ENCODE measurements at regions not wholly inside any gene's neighbourhood (a gene's known extent, or its start where the extent isn't known, plus 50 kb on each side); places are given as distances from the start of the nearest gene placed in this dataset.

- Histone ChIP-seq H2AFZ (ENCODE audit: low read depth) (no peak overlapping the region), H3K36me3 (ENCODE audit: insufficient read depth) (no peaks in the 10 kb centered on the region), H3K27ac (no peak overlapping the region), H3K4me3 (IDR thresholded peaks at IDR 0.05; ENCODE audit: insufficient read depth, low read depth, low read length) (no peak overlapping the region), H3K9ac (no peak overlapping the region), H3K4me1 (ENCODE audit: low read depth, poor library complexity, severe bottlenecking) (no peaks in the 10 kb centered on the region), H3K4me2 (no peak overlapping the region), H4K20me1 (ENCODE audit: insufficient read depth) (no peaks in the 10 kb centered on the region), H3K79me2 (ENCODE audit: insufficient read depth, low read depth) (no peaks in the 10 kb centered on the region), H3K27me3 (ENCODE audit: insufficient read depth, low read depth) (no peaks in the 10 kb centered on the region)
- TF ChIP-seq, protein P1, sequence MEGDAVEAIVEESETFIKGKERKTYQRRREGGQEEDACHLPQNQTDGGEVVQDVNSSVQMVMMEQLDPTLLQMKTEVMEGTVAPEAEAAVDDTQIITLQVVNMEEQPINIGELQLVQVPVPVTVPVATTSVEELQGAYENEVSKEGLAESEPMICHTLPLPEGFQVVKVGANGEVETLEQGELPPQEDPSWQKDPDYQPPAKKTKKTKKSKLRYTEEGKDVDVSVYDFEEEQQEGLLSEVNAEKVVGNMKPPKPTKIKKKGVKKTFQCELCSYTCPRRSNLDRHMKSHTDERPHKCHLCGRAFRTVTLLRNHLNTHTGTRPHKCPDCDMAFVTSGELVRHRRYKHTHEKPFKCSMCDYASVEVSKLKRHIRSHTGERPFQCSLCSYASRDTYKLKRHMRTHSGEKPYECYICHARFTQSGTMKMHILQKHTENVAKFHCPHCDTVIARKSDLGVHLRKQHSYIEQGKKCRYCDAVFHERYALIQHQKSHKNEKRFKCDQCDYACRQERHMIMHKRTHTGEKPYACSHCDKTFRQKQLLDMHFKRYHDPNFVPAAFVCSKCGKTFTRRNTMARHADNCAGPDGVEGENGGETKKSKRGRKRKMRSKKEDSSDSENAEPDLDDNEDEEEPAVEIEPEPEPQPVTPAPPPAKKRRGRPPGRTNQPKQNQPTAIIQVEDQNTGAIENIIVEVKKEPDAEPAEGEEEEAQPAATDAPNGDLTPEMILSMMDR (conservative IDR thresholded peaks at IDR 0.05; ENCODE audit: low read depth, low read length), result no peak
Observed at GRCh38 chr4:181431006-181431405, 812.2 kb upstream of the TENM3 start.

GRCh38 chr4:181431661-181432060 is 811.5 kb upstream of the TENM3 start:
- Histone ChIP-seq H3K4me3 (IDR thresholded peaks at IDR 0.05; ENCODE audit: insufficient read depth, low read depth, low read length) (no peak overlapping the region), H3K4me2 (no peak overlapping the region), H3K9ac (no peak overlapping the region), H3K36me3 (ENCODE audit: insufficient read depth) (no peaks in the 10 kb centered on the region), H4K20me1 (ENCODE audit: insufficient read depth) (no peaks in the 10 kb centered on the region), H3K4me1 (ENCODE audit: low read depth, poor library complexity, severe bottlenecking) (no peaks in the 10 kb centered on the region), H2AFZ (ENCODE audit: low read depth) (no peak overlapping the region), H3K27me3 (ENCODE audit: insufficient read depth, low read depth) (no peaks in the 10 kb centered on the region), H3K79me2 (ENCODE audit: insufficient read depth, low read depth) (no peaks in the 10 kb centered on the region), H3K27ac (no peak overlapping the region)
- TF ChIP-seq, protein P1 (conservative IDR thresholded peaks at IDR 0.05; ENCODE audit: low read depth, low read length), result no peak

DNA sequence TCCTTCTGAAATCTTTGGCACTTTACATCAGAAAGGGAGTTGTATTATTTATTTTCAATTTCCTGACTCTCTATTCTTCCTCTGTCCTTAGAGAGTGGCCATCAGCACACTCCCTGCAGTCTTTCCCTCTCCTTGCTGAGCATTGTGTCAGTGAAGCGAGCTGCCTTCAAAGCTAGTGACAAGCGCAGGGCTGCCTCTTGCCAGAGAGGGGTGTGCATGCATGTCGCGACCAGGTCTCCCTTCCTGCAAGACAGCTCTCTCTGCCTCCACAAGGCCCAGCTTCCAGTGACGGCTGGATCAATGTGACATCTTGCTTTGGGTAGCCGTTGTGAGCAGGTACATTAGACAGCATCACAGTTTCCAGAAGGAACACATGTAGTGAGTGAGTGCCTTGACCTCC is 810.9 kb upstream of the TENM3 start:
- no peak overlapping the region for H3K4me2 ChIP-seq
- H4K20me1 ChIP-seq (ENCODE audit: insufficient read depth), result no peaks in the 10 kb centered on the region
- no peaks in the 10 kb centered on the region for H3K27me3 ChIP-seq (ENCODE audit: insufficient read depth, low read depth)
- no peaks in the 10 kb centered on the region for H3K4me1 ChIP-seq (ENCODE audit: low read depth, poor library complexity, severe bottlenecking)
- H3K9ac ChIP-seq, result no peak overlapping the region
- TF ChIP-seq, protein P1 (conservative IDR thresholded peaks at IDR 0.05; ENCODE audit: low read depth, low read length), result no peak
- no peaks in the 10 kb centered on the region for H3K36me3 ChIP-seq (ENCODE audit: insufficient read depth)
- H3K79me2 ChIP-seq (ENCODE audit: insufficient read depth, low read depth), result no peaks in the 10 kb centered on the region
- no peak overlapping the region for H3K4me3 ChIP-seq (IDR thresholded peaks at IDR 0.05; ENCODE audit: insufficient read depth, low read depth, low read length)
- H3K27ac ChIP-seq, result no peak overlapping the region
- no peak overlapping the region for H2AFZ ChIP-seq (ENCODE audit: low read depth)

GRCh38 chr4:181437895-181438294 is 805.3 kb upstream of the TENM3 start:
- Histone ChIP-seq H3K27me3 (ENCODE audit: insufficient read depth, low read depth) (no peaks in the 10 kb centered on the region), H3K9ac (no peak overlapping the region), H3K4me1 (ENCODE audit: low read depth, poor library complexity, severe bottlenecking) (peaks cover 2% of the 10 kb centered on the region), H2AFZ (ENCODE audit: low read depth) (no peak overlapping the region), H4K20me1 (ENCODE audit: insufficient read depth) (no peaks in the 10 kb centered on the region), H3K36me3 (ENCODE audit: insufficient read depth) (no peaks in the 10 kb centered on the region), H3K4me2 (no peak overlapping the region), H3K79me2 (ENCODE audit: insufficient read depth, low read depth) (no peaks in the 10 kb centered on the region), H3K27ac (no peak overlapping the region), H3K4me3 (IDR thresholded peaks at IDR 0.05; ENCODE audit: insufficient read depth, low read depth, low read length) (no peak overlapping the region)
- TF ChIP-seq, protein P1 (conservative IDR thresholded peaks at IDR 0.05; ENCODE audit: low read depth, low read length), result no peak

Data from KMS-11 (cell line).